H1 (cell line): ENCODE measurements at regions not wholly inside any gene's neighbourhood (a gene's known extent, or its start where the extent isn't known, plus 50 kb on each side); places are given as distances from the start of the nearest gene placed in this dataset.

ENCODE experiments used
- EGR1 ChIP-seq: IDR thresholded peaks from 2 replicates; pipeline ENCODE4 v1.6.1; 2011; ENCODE audit warnings: low read depth, low read length, borderline replicate concordance
- EZH2 ChIP-seq: fragments of 200-600 bp; sonication (generic); IDR thresholded peaks from 2 replicates; pipeline ENCODE4 v1.7.1; 2012; ENCODE audit warnings: low read depth, mild to moderate bottlenecking, moderate library complexity, low read length, inconsistent platforms; ENCODE audit not compliant: severe bottlenecking
- JUN ChIP-seq: IDR thresholded peaks from 2 replicates; pipeline ENCODE4 v1.6.1; 2011; ENCODE audit warnings: low read depth, mild to moderate bottlenecking, improper control_type of control experiment, low read length
- KDM5A ChIP-seq: fragments of 200-600 bp; IDR thresholded peaks from 2 replicates; pipeline ENCODE4 v1.7.1; 2012; ENCODE audit warnings: mild to moderate bottlenecking, low read length, inconsistent platforms, mixed read lengths
- POU5F1 ChIP-seq: IDR thresholded peaks from 2 replicates; pipeline ENCODE4 v1.6.1; 2011; ENCODE audit warnings: low read depth, mild to moderate bottlenecking, low read length, moderate library complexity
- SIX5 ChIP-seq: IDR thresholded peaks from 2 replicates; pipeline ENCODE4 v1.6.1; 2011; ENCODE audit warnings: mild to moderate bottlenecking, low read depth, low read length
- TEAD4 ChIP-seq: IDR thresholded peaks from 2 replicates; pipeline ENCODE4 v1.6.1; 2012; ENCODE audit warnings: low read depth, low read length, inconsistent platforms, mixed read lengths
- YY1 ChIP-seq: IDR thresholded peaks from 2 replicates; pipeline ENCODE4 v1.6.1; 2011; ENCODE audit warnings: low read depth, mild to moderate bottlenecking, low read length
- TF ChIP-seq, protein P1 (sequence below): fragments of 300-600 bp; sonication (generic); IDR thresholded peaks from 2 replicates; pipeline ENCODE4 v1.7.1; 2012; ENCODE audit warnings: low read length, moderate library complexity, mild to moderate bottlenecking, inconsistent platforms; ENCODE audit not compliant: insufficient replicate concordance
- TF ChIP-seq, protein P2 (sequence below): IDR thresholded peaks from 2 replicates; pipeline ENCODE4 v1.6.1; 2012; ENCODE audit warnings: inconsistent platforms

DNA sequence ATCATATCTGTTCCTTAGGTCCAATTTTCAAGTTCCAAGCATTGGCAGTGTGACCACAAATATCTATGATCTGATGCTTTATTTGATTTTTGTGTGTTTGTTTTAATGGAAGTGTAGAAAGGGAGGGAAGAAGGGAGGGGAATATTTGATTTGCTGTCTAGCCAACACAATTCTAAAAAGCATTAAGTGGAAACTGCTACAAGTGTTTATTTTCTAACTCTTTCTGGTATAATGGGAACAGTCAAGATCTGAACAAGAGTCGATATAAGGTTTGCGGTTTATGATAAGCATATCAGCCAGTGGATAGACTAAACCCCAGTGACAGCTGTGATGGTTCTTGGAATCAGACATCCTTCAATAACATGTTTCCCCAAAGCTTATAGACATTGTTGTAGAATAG is 267.8 kb upstream of the SNX7 start (continued):
- TF ChIP-seq, protein P1, sequence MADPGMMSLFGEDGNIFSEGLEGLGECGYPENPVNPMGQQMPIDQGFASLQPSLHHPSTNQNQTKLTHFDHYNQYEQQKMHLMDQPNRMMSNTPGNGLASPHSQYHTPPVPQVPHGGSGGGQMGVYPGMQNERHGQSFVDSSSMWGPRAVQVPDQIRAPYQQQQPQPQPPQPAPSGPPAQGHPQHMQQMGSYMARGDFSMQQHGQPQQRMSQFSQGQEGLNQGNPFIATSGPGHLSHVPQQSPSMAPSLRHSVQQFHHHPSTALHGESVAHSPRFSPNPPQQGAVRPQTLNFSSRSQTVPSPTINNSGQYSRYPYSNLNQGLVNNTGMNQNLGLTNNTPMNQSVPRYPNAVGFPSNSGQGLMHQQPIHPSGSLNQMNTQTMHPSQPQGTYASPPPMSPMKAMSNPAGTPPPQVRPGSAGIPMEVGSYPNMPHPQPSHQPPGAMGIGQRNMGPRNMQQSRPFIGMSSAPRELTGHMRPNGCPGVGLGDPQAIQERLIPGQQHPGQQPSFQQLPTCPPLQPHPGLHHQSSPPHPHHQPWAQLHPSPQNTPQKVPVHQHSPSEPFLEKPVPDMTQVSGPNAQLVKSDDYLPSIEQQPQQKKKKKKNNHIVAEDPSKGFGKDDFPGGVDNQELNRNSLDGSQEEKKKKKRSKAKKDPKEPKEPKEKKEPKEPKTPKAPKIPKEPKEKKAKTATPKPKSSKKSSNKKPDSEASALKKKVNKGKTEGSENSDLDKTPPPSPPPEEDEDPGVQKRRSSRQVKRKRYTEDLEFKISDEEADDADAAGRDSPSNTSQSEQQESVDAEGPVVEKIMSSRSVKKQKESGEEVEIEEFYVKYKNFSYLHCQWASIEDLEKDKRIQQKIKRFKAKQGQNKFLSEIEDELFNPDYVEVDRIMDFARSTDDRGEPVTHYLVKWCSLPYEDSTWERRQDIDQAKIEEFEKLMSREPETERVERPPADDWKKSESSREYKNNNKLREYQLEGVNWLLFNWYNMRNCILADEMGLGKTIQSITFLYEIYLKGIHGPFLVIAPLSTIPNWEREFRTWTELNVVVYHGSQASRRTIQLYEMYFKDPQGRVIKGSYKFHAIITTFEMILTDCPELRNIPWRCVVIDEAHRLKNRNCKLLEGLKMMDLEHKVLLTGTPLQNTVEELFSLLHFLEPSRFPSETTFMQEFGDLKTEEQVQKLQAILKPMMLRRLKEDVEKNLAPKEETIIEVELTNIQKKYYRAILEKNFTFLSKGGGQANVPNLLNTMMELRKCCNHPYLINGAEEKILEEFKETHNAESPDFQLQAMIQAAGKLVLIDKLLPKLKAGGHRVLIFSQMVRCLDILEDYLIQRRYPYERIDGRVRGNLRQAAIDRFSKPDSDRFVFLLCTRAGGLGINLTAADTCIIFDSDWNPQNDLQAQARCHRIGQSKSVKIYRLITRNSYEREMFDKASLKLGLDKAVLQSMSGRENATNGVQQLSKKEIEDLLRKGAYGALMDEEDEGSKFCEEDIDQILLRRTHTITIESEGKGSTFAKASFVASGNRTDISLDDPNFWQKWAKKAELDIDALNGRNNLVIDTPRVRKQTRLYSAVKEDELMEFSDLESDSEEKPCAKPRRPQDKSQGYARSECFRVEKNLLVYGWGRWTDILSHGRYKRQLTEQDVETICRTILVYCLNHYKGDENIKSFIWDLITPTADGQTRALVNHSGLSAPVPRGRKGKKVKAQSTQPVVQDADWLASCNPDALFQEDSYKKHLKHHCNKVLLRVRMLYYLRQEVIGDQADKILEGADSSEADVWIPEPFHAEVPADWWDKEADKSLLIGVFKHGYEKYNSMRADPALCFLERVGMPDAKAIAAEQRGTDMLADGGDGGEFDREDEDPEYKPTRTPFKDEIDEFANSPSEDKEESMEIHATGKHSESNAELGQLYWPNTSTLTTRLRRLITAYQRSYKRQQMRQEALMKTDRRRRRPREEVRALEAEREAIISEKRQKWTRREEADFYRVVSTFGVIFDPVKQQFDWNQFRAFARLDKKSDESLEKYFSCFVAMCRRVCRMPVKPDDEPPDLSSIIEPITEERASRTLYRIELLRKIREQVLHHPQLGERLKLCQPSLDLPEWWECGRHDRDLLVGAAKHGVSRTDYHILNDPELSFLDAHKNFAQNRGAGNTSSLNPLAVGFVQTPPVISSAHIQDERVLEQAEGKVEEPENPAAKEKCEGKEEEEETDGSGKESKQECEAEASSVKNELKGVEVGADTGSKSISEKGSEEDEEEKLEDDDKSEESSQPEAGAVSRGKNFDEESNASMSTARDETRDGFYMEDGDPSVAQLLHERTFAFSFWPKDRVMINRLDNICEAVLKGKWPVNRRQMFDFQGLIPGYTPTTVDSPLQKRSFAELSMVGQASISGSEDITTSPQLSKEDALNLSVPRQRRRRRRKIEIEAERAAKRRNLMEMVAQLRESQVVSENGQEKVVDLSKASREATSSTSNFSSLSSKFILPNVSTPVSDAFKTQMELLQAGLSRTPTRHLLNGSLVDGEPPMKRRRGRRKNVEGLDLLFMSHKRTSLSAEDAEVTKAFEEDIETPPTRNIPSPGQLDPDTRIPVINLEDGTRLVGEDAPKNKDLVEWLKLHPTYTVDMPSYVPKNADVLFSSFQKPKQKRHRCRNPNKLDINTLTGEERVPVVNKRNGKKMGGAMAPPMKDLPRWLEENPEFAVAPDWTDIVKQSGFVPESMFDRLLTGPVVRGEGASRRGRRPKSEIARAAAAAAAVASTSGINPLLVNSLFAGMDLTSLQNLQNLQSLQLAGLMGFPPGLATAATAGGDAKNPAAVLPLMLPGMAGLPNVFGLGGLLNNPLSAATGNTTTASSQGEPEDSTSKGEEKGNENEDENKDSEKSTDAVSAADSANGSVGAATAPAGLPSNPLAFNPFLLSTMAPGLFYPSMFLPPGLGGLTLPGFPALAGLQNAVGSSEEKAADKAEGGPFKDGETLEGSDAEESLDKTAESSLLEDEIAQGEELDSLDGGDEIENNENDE: no peak
- TF ChIP-seq TEAD4 (no peak), SIX5 (no peak), EZH2 (no peak), KDM5A (no peak), EGR1 (no peak), JUN (no peak), POU5F1 (no peak), YY1 (no peak)
- TF ChIP-seq, protein P2, sequence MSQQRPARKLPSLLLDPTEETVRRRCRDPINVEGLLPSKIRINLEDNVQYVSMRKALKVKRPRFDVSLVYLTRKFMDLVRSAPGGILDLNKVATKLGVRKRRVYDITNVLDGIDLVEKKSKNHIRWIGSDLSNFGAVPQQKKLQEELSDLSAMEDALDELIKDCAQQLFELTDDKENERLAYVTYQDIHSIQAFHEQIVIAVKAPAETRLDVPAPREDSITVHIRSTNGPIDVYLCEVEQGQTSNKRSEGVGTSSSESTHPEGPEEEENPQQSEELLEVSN: no peak
- TF ChIP-seq, all 59 proteins: peak for 0
